Germinal center (tissue), 1 donor: ENCODE measurements at regions not wholly inside any gene's neighbourhood (a gene's known extent, or its start where the extent isn't known, plus 50 kb on each side); places are given as distances from the start of the nearest gene placed in this dataset.

Experiments
- DNase-seq: peaks from one replicate; pipeline ENCODE4 v3.0.0; 2012; ENCODE audit warnings: mixed read lengths, low spot score

DNA sequence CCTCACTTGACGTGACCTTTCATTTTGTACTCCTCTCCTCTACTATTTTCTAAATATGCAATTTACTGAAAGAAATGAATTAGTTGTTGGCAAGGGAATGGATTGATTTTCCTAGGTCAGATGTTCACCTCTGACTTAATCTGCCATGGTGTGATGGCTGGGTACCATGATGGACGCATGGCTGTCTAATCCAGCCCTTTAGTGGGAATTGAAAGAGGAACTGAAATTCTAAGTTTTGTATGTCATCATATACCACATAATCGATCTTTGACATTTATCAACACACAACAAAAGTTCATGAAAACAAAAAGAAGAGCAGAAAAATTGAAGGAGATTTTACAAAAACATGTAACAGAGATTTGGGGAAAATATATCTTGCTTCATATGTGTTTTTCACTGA, 331.3 kb upstream of the SNX7 start:
- DNase-seq, result no peak

DNA sequence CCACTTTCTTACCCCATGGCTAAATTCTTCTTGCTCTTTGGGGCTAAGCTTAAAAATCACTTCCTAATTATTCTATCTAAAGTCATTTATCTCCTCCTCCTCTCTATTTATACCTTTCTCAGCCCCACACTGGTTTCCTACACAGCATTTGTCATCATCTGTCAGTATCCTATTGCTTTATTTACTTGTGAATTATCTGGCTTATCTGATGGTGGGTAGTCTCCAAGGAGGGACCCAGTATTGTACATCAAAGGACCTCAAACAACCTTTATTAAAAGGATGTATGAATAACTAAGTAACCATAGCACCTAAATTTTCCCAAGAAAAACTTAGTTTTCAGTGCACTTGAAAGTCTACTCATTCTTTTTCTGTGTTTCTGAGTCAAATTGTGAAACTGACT, 332.7 kb upstream of the SNX7 start:
- DNase-seq, result no peak

DNA sequence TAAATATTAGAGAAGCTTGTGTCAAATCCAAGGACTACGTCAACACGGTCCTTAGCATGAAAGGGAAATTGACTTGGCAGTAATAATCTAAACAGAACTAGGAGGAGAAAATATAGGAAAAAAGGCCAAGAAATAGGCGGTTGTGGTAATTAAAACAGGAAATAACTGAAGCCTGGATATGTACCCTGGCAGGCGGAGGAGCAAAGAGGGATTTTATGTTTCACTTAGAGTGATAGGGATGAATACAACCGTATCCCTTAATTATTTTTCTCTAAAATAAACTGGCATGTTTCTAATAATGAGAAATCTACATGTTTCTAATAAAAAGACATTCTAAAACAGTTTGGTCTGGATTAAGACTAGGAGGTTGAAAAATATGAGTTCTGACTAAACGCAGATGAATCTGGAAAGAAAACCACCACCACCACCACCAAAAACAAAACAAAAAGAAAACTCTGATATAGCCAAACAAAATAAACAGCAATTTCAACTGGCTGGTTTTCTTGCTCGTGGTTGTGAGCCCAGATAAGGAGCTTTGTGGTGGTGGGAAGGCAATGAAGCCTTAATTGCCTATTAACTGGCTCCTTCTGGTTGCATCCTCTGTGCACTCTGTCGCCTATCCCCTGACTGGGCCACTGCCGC, 334.2 kb upstream of the SNX7 start:
- no peak for DNase-seq

DNA sequence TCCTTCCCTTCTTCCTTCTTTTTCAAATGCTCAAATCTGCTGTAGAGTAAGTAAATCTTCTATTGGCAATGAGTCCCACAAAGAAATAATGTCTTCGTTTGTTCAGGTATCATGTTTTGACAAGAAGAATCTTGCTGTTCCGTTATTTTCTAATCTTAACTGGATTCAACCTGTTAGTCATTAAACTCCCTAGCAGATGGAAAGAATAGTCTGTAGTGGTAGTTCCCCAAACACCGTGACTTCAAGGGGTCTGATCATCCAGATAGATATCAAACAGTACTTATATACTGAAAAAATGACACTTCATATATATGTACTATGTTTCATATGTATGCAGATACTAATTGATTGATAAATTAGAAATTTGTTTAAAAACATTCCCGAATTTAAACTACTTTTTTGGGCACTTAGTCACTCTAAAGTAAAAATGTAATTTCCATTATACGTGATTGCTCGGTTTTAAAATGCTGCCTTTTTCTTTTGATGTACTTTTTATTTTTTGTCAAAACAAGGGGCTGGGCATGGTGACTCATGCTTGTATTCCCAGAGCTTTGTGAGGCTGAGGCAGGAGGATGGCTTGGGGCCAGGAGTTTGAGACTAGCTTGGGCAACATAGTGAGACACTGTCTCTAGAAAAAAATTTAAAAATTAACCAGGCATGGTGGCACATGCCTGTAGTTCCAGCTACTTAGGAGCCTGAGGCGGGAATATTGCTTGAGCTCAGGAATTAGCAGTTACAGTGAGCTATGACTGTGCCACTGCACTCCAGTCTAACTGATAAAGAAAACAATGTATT, 335.7 kb upstream of the SNX7 start:
- no peak for DNase-seq

DNA sequence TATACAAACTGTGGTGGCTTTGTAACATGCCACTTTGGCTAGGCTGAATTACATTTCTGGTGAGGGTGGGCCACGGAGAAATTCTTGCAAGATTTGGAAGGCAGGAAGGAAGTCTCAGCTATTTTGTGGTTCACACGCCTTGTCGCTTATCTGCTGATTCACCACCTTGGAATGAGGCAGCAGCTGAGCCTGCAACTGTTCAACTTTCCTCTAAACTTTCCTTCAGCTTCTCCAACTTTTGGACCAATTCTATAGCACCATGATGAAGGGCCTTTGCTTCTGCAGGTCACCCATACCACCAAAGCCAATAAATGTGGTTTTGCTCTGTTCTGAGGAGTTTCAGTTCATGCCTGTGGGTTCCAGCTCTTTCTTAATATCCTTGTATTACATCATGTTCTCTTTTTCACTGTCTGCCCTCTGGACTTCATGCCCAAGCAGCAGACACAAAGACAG, 337.6 kb upstream of the SNX7 start:
- no peak for DNase-seq

DNA sequence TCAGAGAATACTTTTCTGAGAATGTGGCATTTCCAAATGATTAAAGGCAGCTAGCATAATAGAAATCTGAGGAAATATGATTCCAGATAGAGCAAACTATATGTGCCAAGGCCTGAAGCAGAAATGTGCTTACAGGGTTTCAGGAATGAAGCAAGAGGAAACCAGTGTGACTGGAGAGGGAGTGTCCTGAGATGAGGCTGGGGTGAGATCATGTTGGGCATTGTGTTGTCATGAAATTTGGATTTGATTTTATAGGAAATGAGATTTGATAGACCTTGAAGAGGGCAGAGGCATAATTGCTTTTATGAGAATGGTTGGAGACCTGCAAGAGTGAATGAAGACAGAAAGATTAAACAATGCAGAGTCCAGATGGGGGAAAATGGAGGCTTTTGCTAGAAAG, 338.1 kb upstream of the SNX7 start:
- DNase-seq, result no peak

DNA sequence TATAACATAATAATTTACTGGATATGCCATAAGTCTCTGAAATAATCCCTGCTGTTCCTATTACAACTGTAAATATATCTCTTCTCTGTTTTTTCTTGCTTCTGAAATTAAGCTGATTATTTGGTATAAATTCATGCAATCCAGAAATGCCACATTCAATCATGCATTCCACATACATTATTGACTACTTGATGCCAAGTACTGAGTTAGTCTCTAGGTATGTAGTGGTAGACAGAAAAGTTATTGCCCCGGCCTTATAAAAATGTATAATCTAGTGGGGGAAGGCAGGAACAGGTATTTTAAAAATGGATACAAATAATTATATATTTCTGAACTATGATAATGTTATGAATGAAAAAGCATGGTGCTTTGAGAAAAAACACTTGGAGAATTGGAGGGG, 338.6 kb upstream of the SNX7 start:
- DNase-seq, result no peak

DNA sequence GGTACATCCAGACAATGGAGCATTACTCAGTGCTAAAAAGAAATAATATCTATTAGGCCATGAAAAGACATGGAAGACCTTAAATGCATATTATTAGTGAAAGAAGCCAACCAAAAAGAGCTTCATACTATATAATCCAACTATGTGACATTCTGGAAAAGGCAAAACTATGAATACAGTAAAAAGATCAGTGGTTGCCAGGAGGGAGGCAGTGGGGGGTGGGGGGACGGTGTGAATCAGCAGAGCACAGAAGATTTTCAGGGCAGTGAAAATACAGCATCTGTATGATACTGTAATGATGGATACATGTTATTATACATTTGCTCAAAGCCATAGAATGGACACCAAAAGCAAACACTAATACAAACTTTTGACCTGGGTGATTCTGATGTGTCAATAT, 339.4 kb upstream of the SNX7 start:
- DNase-seq, result no peak

DNA sequence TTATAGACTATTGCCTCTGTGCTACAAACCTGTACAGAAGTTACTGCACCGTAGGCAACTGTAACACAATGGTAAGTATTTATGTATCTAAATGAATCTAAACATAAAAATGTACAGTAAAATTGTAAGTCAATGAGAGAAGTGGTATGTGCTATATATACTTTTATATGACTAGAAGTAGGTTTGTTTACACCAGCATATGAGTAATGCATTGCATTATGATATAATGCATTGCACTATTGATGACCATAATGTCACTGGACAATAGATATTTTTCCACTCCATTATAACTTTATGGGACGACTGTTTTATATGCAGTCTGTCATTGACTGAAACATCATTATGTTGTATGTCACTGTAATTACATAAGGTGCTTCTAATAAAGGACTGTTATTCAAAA, 340.3 kb upstream of the SNX7 start:
- DNase-seq, result no peak

DNA sequence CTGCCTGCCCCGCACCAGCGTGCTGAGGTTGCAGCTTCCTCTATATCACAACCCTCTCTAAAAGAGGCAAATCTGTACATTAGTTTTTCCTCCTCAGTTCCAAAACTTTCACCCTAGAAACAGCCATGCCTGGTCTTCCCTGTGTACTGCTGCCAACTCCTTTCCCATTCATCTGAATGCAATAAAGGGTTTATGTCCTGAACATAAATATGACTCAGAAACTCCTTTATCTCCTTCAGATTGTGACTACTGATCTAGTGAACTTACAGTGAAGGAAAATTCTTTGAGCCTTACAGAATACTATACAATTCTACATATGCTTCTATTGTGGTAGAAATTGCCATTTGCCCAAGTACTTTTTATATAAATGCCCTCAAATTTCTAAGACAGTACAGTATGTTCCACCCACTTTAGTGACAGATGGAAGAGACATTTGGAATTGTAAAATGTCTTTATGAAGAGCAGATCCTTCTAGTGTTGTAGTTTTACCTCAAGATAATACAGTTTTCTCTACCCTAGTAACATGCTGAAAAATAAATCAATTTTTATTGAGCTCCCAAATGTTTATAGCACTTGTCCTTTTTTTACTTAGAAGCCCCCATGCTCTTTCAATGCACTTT, 345.1 kb upstream of the SNX7 start:
- no peak for DNase-seq

DNA sequence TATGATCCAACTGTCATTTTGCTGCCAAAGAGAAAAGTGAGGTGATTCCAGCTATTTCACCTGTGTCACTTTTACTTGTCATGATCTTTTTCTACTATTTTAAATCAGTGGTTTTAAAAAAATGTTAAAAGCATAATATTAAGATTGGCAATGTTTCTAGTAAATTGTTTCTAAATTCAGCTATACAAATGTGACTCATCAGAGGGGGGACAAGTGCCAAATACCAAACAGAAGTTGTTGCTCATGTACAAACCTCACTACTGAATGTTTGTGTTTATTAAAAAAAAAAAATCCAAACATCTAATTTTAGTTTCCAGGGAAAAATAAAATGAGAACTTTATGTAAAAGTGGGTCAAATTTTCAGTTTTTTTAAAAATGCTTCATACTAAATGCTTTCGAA, 346.2 kb upstream of the SNX7 start:
- no peak for DNase-seq

DNA sequence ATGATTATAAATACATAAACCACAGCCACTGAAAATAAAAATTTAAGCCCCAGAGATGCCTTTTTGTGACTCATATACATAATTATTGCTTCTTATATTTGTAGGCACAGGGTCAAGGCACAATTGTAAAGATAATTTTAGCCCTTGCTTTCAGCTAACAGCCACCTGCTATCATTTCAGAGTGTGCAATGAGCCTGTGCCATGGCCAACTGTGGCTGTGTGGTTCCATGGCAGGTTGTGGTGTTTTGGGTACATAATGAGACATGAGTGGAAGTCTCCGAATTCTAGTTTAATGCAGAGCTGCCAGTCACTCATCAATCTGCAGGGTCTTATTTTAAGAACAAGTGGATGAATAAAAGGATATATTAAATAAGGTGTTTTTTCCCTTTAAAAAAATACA, 346.9 kb upstream of the SNX7 start:
- DNase-seq, result no peak

DNA sequence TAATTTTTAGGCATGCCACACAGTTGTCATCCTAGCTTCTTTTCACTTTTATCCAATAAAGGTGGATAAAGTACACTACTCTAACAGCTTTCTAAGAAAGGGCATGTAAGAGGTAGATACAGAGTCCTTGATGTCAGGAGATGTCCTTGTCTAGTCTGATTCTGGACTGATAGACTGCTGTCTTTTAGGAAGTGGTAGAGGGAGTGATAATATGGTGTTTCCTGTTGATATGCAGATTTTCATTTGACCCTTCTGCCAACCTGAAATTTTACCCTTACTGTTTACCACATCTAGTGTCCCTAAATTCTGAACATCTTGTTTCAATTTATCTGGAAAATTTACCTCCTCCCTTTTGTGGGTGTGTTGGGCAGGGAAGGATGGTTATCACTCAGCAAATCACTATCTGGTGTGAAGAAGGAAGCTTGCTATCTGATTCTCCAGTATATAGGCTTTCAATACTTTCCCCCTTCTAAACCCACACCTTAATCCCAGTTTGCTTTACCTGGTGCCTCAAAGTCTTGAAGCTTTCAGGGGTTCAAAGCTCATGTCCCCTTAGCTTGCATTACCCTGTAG, 354.9 kb upstream of the SNX7 start:
- no peak for DNase-seq

DNA sequence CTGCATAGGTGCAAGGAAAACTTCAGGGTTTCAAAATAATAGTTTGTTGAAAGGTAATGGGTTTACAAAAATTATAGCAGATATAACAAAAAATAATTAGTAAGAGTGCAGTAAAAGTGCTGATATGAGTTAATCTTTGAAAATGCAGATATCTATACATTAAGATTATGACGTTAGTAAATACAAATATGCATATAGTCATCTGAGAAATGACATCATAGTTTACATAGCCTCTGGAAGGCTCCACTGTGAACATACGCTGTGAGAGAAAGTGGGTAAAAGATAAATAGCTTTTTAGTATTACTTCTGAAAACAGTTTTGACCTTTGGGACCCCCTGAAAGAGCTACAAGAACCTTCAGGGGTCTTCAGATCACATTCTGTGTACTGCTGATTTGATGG, 356.2 kb upstream of the SNX7 start:
- DNase-seq, result no peak

DNA sequence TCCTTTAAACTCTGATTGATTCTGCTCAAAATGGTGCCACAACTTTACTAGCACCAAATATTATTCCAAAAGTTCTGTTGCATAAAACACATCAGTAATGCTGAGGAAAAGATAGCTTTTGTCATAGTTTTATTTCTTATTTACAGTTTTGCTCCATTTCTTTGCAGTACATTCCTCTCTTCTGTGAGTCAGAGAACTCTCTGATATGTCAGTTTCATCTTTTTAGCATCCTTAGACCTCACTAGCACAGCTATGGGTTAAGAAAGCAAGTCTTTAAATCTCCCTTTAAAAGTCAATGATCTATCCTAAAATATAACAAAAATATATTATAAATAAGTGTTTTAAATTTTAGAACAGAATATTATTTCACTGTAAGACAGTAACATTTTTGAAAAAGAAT, 356.6 kb upstream of the SNX7 start:
- DNase-seq, result no peak

DNA sequence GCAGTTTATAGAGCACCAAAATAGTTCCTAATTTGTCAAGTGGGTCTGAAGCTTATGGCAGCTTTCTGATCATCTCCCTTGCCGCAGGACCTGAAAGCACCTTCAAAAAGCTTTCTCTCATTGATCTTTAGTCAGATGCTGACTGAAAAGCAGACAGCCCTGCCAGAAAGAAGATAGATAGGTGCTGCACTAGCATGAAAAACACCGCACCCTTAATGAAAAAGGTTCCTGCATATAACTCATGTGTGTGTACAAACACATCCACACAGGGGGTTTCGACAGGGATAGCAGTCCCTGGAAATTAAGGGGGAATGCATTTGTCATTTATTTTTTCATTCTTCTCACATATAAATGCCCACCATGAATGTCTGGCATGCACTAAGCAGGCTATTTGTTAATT, 361.7 kb upstream of the SNX7 start:
- DNase-seq, result no peak

DNA sequence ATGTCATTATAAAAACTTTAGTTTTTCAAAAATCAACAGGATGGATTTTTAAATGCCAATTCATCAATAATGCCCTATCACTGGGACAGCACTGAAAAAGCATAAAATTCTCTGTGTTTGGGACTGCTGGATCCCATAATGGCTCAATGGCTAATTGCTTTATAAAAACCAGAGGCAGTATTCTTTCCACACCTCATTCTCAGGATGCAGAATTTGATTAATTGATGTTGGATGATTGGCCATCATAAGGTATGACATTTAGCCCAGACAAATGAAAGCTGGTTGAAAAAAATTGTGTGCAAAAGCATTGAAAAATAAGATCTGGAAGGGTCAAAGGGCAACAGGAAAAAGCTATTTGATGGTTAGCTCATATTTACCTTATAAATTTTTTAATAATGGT, 362.2 kb upstream of the SNX7 start:
- DNase-seq, result no peak

DNA sequence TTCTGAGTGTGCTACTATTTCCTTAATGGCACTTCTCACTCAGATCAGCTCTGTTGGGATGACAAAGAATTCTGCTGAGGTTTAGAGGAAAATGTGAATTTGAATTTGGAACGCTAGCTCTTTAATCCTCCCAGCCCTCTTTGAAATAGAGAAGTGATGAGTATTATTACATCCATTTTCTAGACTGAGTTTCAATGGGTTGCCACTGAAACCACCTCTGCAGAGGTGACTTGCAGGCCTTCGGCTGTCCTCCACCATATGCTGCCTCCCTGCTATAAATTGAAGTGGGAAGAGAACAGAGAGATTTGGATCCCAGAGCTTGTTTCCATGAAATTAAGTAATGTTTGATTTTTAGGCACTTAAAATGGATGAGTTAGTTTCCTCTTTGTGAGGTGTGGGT, 363.2 kb upstream of the SNX7 start:
- DNase-seq, result no peak

DNA sequence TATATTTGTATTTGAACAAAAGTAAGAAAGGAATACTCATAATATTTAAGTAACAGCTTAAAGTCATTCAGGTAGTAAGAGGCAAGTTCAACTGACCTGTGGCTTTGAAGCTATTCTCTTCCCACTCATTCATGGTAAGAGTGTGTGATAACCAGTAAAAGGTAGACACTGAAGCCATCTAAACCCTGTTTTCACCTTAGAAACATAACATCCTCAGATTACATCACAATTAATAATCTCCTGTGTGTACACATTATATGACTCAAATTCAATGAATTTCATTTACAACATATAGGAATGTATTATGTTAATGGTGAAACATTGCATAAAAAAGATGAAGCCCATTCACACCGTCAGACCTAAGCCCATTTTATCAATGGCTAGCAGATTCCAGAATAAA, 364.8 kb upstream of the SNX7 start:
- DNase-seq, result no peak

DNA sequence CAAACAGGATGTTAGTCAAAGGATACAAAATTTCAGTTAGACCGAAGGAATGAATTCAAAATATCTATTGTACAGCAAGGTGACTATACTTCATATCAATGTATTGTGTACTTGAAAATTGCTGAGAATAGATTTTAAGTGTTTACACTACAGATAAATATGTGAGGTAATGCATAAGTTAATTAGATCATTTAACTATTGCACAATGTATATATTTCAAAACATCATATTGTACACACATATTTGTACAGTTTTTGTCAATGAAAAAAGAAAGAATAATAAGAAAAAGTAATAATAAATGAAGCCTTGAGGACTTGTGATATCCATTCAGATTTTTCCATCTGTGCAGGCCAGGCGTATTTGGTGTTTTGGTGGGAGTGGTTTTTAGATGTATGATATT, 367.4 kb upstream of the SNX7 start:
- no peak for DNase-seq

DNA sequence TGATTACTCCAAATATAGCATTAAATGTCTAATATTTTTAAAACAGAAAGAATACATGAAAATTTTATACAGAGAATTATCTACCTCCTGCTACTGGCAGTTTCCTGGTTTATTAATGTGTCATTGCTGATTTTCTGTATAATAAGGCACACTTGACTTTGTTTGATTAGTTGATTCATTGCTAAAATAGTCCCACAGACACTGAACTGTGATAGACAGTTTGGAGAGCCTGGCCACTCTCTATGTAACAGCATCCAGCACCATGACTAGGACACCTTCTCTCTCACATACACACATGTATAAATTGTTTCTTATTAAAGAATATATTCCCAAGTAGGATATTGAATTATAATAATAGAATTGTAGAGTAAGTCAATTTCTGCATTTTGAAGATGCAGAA, 368.5 kb upstream of the SNX7 start:
- DNase-seq, result no peak

DNA sequence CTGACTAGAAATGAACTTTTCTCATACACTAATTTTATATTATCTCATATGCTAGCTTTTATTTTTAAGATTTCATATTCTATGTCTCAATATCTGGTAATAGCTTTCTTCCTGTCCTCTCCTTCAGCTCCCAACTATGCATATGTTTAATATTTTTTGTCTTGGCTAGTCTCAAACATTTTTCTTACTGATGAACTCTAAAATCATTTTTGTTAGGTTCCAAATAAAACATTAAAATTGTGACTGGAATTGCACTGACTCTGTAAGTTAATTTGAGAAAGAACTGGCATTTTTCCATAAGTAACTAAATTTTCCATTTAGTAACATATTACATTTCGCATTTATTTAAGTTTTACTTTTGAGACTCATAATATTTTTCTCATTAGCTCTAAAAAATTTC, 368.5 kb upstream of the DPYD start:
- no peak for DNase-seq

DNA sequence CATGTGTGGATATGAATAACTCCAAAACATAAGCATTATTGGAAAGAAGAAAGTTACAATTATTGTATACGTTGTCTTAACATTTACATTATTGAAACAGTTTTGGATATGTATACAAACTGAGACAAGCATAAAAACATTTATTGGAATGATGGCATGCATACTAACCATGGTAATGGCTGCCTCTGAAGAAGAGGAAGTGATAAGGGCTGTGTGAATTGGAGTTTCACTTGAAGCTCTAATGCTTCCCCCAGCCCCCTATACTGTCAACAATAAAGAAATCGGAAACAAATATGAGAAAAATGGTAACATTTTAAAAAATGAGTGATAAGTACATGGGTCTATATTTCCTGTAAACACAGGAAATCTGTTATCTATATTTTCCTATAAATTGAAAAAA, 367.7 kb upstream of the DPYD start:
- DNase-seq, result no peak
